ENCODE measurements at regions not wholly inside any gene's neighbourhood (a gene's known extent, or its start where the extent isn't known, plus 50 kb on each side); places are given as distances from the start of the nearest gene placed in this dataset.
"Not testable (repeated sequence)": the region's sequence is repeated elsewhere in the genome, so short reads cannot be mapped to it uniquely, and the experiment has no call there.

- DNase-seq: no peak
Measured at GRCh38 chr6:19524366-19525186, 312.6 kb upstream of the ID4 start.

GRCh38 chr6:19525673-19526072 is 311.5 kb upstream of the ID4 start:
- no peak for DNase-seq

- DNase-seq: no peak
Measured at GRCh38 chr6:19530188-19530587, 307.0 kb upstream of the ID4 start.

GRCh38 chr6:19535351-19535750 is 301.8 kb upstream of the ID4 start:
- DNase-seq: no peak

GRCh38 chr6:19536838-19537237 is 300.3 kb upstream of the ID4 start:
- no peak for DNase-seq

- DNase-seq: no peak
Measured at GRCh38 chr6:19538096-19538495, 299.1 kb upstream of the ID4 start.

GRCh38 chr6:19547507-19547906 is 289.7 kb upstream of the ID4 start:
- DNase-seq: no peak

GRCh38 chr6:19549109-19549508 is 288.1 kb upstream of the ID4 start:
- no peak for DNase-seq

- DNase-seq: no peak
Measured at GRCh38 chr6:19550380-19550779, 286.8 kb upstream of the ID4 start.

GRCh38 chr6:19551611-19552010 is 285.6 kb upstream of the ID4 start:
- DNase-seq: no peak

- DNase-seq: no peak
Measured at GRCh38 chr6:19552076-19552475, 285.1 kb upstream of the ID4 start.

GRCh38 chr6:19552588-19552987 is 284.6 kb upstream of the ID4 start:
- no peak for DNase-seq

GRCh38 chr6:19554356-19555225 is 282.6 kb upstream of the ID4 start:
- peak in 1 of 56 donors; percentile 17 for DNase-seq

GRCh38 chr6:19557191-19557590 is 280.0 kb upstream of the ID4 start:
- DNase-seq: no peak

- DNase-seq: no peak
Measured at GRCh38 chr6:19558201-19558600, 279.0 kb upstream of the ID4 start.

GRCh38 chr6:19558934-19559333 is 278.2 kb upstream of the ID4 start:
- no peak for DNase-seq

- no peak for DNase-seq
Measured at GRCh38 chr6:19562468-19562867, 274.7 kb upstream of the ID4 start.

GRCh38 chr6:19569563-19569962 is 267.6 kb upstream of the ID4 start:
- no peak for DNase-seq

GRCh38 chr6:19571176-19571575 is 266.0 kb upstream of the ID4 start:
- DNase-seq: no peak

- DNase-seq: no peak
Measured at GRCh38 chr6:19578481-19578880, 258.7 kb upstream of the ID4 start.

- DNase-seq: not testable (repeated sequence)
Measured at GRCh38 chr6:19584207-19584606, 253.0 kb upstream of the ID4 start.

GRCh38 chr6:19587238-19587942 is 249.8 kb upstream of the ID4 start:
- no peak for DNase-seq

All from amygdala (tissue), 56 donors.